ENCODE measurements at regions not wholly inside any gene's neighbourhood (a gene's known extent, or its start where the extent isn't known, plus 50 kb on each side); places are given as distances from the start of the nearest gene placed in this dataset.

DNA sequence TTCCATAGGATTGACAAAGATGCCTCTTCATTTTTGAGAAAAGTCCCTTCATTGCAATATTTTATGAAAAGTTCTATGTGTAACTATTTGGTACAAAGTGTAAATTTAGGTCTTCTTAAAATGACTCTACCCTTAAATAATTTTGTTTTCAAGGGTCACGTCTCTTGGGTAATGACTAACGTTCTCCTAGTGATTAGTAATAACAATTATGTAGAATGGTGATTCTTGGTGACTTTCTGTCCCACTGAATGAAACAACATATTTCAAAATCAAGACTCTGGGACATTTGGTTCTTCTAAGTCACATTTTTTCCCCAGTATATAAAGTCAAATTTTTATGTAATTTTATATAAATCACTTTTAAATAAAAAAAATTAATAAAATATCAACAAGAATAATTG, 277.5 kb upstream of the ADAMTS5 start:
- no peak for DNase-seq (ENCODE audit: low read depth in 4 of 4, low spot score in 2 of 4)

DNA sequence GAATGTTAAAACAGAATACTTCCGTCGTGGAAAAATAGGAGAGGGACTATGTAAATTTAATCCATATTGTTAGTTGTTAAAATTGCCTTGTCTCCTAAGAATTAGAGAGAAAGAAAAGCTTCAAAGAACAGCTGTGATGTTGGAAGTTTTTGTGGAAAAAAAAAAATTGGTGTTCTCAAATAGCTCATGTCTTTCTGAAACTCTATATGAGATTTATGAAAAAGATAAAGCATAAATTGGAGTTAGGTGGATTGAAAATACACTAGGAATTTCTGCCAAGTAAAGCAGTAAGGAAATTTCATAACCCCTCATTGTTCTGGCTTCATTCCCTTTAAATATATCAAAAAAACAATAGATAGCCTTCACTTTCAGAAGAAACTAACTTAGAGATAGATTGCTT, 274.0 kb upstream of the ADAMTS5 start:
- DNase-seq (ENCODE audit: low read depth in 4 of 4, low spot score in 2 of 4), result no peak

DNA sequence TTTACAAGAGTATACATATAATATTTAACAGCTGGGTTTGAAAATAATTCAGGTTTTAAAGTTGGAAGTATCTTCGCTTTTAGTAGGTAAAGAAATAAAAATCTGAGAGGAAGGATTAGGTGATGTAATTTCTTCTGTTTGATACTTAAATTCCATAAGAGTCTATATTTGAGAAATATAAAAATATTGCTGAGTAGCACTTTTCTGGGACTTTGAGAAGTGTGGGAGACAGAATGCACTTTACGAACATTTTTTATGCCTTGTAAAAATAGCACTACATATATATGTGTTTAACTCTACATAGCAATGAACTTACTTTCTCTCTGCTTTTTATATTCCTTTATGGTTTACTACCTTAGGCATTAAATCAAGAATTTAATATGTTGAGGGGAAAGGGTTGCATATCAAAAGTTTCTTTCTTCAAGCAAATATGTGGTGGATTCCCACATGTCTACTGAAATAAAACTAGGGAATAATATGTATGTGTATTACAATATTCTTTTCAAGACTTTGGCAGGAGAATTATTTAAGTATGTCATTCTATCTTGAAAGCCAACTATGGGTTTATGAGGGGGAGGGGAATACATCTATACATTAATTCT, 266.7 kb upstream of the ADAMTS5 start:
- DNase-seq (ENCODE audit: low read depth in 4 of 4, low spot score in 2 of 4), result no peak

DNA sequence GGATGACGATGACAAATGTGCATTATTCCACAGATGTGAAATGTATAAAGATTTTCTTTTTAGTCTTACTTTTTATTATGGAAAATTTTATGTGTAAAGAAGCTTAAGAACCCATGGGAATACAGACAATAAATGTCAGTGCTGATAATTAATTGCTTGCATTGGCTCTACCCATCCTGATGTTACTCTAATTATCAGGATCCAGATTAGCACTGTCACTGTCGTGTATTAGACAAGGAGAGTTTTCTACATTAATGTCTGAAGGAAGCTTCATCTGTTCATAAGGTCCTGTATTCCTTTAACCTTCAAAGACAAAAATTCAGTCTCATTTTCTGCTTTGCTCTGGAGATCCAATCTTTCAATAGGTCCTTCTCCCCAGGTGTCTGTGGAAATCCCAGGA, 259.1 kb upstream of the ADAMTS5 start:
- DNase-seq (ENCODE audit: low read depth in 4 of 4, low spot score in 2 of 4), result no peak

DNA sequence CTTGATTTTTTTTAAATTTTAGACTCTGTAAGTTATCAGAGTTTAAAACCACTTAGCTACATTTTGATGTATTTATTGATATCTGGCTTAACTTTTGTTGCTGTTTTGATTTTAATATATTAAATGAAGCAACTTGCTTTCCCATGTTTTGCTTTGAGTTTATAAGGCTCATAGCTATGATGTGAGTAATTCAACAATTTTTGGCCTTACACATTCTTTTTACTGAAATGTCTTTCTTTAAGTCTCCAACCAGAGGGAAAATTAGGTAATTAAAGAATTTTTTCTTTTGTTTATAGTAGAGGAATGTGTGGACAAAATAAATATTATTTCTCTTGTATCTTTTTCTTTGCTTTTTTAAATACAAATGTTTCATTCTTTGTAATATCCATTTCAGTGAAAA, 258.3 kb upstream of the ADAMTS5 start:
- no peak for DNase-seq (ENCODE audit: low read depth in 4 of 4, low spot score in 2 of 4)

DNA sequence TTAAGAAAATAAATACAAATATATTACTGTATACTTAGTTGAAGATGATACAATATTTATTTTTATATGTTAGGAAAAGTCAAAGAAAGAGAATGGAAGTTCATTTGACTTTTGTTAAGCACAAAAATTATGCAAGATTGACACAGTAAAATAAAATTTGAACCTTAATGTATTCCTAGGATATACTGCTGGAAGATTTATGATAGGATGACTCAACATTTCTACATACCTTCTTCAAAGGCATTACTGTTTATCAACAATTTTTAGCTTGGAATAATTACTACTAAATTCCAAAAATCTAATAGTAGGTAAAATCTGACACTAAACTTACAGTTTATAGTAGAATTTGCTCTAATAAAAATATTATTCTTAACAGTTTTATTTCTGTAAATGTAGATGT, 257.3 kb upstream of the ADAMTS5 start:
- no peak for DNase-seq (ENCODE audit: low read depth in 4 of 4, low spot score in 2 of 4)

DNA sequence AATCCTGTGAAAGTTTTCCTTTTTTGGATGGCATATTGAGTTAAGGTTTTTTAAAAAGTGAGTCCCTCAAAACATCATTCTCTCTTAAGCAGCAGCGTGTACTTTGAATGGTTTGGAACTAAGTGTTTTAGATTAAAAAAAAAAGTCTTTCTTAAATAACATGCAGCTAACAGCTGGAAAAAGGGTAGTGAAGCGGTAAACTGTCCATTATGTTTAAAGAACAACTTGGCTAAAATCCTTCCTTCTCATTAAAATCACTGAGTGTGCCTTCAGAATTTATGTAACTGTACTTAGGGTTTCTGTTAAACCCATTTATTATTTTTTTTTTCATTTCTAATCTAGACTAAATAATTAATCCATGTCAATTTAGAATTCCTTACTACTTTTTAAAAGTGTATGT, 254.2 kb upstream of the ADAMTS5 start:
- peak in 1 of 4 donors; percentile 21 for DNase-seq (ENCODE audit: low read depth in 4 of 4, low spot score in 2 of 4)

DNA sequence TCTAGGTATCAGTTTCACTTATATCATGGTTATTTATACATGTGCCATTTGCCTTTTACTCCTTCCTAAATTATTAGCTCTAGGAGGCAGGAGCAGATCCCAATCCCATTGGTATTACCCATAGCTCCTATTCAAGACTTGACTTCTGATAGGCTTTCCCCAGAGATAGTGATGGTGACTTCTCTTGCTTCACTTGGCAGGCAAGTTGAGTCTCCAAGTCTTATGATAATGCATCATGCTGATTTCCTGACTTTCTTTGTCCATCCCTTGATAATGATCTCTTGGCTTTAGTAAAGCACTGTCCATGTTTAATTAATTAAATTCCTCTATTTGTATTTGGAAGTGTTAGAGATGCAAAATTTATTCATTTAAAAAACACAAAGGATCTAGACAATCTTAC, 253.5 kb upstream of the ADAMTS5 start:
- DNase-seq (ENCODE audit: low read depth in 4 of 4, low spot score in 2 of 4), result no peak

DNA sequence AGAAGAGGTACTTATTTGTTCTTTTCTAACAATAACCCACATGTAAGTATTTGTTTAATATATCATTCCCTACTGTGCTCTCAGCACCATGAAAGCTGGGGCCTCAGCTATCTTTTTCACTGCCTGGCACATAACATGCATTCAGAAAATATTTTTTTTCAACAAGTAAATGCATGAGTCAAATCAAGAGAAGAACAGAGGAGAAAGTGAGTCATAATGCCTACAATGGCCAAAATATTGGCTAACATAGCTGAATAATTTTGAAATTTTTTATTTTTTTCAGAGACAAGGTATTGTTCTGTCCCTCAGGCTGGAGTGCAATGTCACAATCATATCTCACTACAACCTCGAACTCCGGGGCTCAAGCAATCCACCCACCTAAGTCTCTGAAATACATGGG, 252.2 kb upstream of the ADAMTS5 start:
- no peak for DNase-seq (ENCODE audit: low read depth in 4 of 4, low spot score in 2 of 4)

DNA sequence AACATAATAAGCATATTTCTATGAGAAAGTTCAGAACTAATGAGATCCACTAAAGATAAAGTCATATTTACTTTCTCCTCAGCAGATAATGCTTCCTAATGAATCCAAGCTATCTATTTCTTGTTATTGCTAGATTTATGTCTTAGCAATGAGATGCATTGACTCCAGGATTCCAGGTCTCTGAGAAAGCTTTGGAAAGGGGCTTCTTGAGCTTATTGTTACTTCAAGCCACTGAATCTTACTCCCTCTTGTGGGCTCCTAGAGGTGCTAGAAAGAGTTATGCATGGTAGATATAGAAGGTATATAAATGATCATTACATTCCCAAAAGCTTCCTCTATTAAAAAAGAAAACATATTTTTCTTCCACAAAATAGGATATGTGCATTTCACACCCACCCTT, 246.4 kb upstream of the ADAMTS5 start:
- DNase-seq (ENCODE audit: low read depth in 4 of 4, low spot score in 2 of 4), result no peak

DNA sequence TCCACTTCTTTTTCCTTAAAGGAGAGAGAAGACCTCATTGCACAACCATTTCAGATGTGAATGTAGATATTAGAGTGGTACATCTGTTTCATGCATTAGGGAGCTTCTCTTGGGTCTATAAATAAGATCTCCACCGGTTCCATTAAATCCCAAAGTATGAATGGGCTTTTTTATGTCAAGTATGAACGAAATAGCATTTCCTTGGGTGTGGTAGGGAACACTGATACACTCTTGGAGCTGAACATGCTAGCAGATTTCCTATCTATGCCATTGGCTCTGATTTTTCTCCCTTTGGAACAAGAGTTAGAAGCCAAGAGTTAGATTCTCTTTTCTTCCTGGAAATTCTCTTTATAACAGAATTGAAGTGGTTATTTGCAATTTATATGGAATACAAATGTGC, 245.6 kb upstream of the ADAMTS5 start:
- DNase-seq (ENCODE audit: low read depth in 4 of 4, low spot score in 2 of 4), result no peak

DNA sequence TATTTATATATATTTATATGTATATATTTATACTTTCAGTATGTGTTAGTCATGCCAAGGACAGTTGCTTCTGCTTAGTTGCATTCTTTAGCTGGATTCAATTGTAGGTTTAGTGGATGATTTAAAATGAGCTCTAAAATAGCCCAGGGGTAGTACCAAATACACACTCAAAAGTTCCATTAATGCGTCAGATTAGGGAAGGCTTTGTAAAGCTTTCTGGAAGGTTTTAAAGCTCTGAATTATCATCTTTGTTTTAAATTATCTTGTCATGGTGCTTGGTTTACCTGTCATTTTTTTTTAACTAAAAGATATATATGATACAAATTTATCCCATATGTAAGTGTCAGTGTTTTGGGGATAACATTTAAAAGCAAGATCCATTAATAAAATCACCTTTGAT, 242.7 kb upstream of the ADAMTS5 start:
- no peak for DNase-seq (ENCODE audit: low read depth in 4 of 4, low spot score in 2 of 4)

DNA sequence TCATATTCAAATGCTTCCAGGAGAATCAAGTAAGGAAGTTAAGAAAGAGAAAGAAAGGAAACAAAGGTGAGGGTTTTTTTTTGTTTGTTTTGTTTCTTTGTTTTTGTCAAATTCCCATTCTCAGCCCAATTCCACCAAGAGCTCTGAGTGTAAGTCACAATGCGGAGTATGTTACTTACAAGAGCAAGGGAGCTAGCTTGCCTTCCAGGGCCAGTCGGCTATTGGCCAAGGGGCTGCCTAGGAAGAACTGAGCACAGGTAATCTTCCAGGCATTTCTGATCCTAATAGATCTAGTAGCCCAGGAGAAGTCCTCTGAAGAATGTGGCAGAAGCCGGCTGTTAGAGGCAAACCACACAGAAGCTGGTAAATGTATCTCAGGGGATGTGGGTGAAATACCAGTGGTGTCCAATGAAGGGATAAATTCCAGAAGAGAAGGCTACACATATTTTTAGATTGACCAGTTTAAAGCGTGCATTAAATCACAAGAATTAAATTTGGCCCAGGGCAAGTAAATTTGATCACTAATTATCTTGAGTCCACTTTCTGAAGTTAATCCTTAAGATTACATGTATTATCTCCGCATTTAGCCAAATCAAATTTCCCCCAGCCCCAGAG, 239.6 kb upstream of the ADAMTS5 start:
- DNase-seq (ENCODE audit: low read depth in 4 of 4, low spot score in 2 of 4), result no peak

DNA sequence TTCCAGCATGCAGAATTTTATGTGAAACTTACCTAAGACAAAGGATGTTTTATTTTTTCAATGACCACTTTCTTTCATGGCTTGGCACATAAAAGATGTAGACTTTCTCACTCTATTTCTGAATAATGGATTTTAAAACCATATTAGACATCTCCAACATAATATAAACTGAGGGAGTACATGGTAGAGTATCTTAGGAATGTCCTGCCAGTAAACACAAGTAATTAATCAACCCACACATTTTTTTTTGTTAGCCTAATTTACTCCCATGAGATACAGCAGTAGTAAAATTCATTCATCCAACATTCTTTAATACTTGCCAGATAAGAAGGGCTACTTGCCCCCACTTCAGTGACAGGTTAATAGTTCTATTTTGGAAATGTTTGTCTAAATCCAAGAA, 235.4 kb upstream of the ADAMTS5 start:
- DNase-seq (ENCODE audit: low read depth in 4 of 4, low spot score in 2 of 4), result no peak

DNA sequence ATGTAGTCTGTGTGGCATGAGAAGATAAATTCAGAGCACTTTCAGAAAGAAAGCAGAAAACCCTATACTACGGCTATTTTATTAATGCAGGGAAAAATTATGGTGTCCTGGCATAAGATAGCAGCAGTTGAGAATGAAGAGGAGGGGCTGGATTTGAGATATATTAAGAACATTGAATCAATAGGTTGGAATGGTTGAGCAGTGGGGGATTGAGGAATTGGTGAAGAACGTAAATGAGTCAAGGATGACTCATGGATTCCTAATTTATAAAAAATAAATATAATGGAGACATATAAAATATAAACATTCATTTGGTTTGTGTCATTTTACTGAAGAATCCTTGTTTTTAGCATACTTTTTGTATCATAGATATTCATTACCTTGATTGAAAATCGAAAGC, 234.3 kb upstream of the ADAMTS5 start:
- no peak for DNase-seq (ENCODE audit: low read depth in 4 of 4, low spot score in 2 of 4)

DNA sequence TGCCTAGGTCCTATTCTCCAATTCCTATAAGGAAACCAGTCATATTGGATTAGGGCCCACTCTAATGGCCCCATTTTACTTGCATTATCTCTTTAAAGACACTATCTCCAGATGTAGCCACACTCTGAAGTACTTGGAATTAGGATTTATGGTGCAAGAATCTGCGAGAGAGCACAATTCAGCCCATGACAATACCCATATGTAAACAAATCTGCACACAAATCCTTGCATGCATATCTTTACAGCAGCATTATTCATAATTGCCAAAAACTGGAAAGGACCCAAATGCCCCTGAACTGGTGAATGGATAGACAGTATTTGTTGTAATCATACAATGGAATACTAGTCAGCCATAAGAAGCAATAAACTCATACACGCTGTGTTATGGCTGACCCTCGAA, 229.8 kb upstream of the ADAMTS5 start:
- no peak for DNase-seq (ENCODE audit: low read depth in 4 of 4, low spot score in 2 of 4)

DNA sequence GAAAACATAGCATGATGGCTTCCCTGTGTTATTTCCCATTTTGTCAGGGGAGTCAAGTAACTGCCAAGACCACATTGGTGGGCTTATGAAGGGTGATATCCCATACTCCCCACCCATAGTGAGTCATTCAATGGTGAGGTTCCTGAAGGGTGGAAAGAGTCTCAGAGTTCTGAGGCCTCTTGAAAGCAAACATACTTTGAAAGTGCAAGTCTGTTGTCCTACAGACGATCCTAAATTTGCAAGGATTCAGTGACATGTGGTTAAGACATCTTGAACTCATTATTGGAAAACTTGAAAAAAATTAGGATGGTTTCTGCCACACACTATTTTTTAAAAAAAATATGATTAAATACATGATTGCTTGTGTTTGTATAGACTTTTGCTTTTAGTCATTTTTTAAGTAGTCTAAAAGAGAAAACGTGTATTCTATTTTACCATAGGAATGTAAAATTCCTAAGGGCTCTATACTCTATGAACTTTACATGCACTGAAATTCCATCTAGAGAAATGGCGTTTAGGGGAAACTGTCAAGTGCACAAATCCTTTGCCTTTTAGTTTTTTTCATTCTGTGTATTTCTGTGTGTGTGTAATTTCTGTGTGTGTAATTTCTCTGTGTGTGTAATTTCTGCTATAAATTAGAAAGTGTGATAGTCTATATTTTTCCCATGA, 225.5 kb upstream of the ADAMTS5 start:
- DNase-seq (ENCODE audit: low read depth in 4 of 4, low spot score in 2 of 4), result no peak

DNA sequence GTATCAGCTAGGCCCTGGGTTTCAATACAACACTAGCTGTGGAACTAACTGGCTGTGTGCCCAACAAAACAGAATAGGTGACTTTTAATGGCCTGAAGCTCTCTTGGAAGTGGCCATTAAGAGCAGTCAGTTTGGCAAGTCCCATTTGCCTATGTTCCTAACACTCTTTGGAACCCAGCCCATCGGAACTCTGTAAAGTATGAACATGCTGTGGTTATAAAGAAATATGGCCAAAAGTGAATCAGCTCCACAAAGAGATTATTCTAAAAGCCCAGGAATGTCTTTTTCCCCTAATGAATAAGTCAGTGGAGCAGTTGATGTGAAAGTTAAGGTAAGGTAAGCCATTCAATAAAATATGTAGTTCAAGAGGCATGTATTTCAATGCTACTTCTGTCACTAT, 223.7 kb upstream of the ADAMTS5 start:
- peak in 3 of 4 donors; percentile 9 to 43 (median 21) for DNase-seq (ENCODE audit: low read depth in 4 of 4, low spot score in 2 of 4)

DNA sequence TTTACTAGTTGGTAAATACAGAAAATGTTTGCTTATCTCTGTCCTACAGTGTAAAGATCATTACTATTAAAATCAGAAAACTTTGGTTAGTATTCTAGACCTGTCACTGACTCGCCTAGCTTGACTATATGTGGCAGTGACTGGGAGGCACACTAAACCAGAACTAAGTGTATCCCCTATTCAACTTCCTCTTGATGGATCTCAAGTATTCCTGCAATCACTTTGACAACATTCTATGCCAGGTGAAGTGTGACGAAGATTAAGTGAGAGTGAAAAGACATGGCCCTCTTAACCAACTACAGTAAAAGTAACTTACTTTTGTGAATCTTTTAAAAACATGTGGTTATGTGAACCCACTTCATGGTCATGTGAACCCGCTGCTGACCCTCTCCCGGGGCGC, 223.0 kb upstream of the ADAMTS5 start:
- DNase-seq (ENCODE audit: low read depth in 4 of 4, low spot score in 2 of 4), result no peak

DNA sequence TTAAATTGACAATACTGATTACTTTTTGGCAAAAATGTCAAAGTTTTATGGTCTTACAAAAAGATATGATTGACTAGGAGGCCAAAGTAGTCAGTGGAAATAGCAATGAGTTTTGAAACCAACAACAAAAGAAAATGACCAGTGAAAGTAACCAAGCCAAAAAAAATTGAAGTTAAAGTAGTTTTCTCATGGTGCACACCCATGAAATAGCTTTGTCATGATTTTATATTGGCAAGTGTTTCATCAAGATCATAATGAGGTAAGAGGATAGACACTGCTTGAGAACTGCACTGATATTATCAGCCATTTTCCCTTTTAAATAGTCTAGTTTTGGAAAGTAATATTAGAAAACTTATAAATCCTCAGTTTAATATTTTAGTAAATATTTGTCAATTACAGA, 206.2 kb upstream of the ADAMTS5 start:
- DNase-seq (ENCODE audit: low read depth in 4 of 4, low spot score in 2 of 4), result no peak

DNA sequence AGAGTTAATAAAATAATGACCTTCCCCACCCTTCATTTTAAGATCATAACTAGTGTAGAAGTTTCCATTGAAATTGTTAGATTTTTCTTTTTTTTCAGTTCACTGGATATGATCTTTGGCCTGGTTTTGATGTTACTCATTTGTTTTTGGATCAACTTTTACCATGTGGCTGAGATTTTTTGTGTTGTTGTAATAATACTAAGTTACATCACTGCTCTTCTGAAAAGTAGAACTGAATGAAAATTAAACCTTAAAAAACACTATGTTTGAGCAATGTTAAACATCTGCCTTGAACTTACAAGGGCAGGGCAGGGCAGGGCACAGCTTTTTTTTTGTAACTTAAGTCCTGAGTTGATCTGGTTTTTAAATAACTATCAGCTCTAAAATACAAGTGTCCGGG, 204.8 kb upstream of the ADAMTS5 start:
- no peak for DNase-seq (ENCODE audit: low read depth in 4 of 4, low spot score in 2 of 4)

DNA sequence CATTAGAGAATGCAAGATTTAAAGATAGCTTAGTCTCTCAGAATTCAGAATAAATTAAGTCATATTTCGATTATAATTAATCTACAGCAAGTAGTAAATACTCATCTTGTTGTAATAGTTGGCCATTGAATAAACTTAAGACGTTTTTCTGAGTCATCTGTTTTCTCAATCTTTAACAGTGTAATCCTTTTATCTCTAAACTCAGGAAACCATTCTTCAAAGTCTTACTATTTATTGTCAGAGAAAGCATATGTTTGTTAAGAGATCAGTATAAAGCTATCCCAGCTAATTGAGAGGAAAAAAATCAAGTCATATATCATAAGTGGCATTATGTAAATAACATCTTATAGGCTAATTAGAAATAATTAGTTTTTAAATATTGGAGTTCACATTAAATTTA, 201.2 kb upstream of the ADAMTS5 start:
- DNase-seq (ENCODE audit: low read depth in 4 of 4, low spot score in 2 of 4), result no peak

Data from left renal cortex interstitium (tissue), 4 donors.